ENCODE measurements at regions not wholly inside any gene's neighbourhood (a gene's known extent, or its start where the extent isn't known, plus 50 kb on each side); places are given as distances from the start of the nearest gene placed in this dataset.

DNA sequence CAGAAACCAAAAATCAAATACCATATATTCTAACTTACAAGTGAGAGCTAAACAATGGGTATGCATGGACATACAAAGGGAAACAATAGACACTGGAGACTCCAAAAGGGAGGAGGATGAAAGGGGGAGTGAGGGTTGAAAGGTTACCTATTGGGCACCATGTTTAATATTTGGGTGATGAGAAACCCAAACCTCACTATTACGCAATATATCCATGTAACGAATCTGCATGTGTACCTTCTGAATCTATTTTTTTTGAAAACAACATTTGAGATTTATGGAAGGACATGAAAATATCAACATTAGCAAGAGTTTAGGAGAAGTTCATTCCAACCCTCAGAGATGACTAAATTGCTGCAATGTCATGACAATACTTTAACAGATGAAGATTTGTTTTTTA lies 586.1 kb downstream of the GBA3 start:
- no peak for DNase-seq (ENCODE audit: low read depth in 4 of 4, low spot score in 3 of 4)

GRCh38 chr4:23276076-23276475 lies 583.3 kb downstream of the GBA3 start:
- DNase-seq (ENCODE audit: low read depth in 4 of 4, low spot score in 3 of 4) = no peak

DNA sequence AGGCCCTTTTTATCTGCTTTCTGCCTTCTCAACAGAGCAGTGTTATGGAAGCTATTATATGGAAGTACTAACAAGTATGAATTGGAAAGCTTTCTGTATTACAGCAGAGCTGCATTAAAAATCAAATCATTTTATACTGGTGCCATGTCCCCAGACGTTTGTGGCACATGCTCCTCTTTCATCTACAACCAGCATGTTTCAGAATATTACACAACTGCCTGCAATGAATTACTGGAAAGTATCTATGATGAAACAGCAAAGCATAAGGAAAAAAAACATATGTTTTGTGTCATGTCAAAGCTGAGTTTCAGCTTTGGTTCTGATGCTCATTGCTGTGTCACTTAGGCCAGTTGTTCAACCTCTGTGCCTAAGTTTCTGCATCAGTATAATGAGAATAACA lies 576.8 kb downstream of the GBA3 start:
- no peak for DNase-seq (ENCODE audit: low read depth in 4 of 4, low spot score in 3 of 4)

GRCh38 chr4:23268072-23268771 lies 575.5 kb downstream of the GBA3 start:
- DNase-seq (ENCODE audit: low read depth in 4 of 4, low spot score in 3 of 4) = no peak

GRCh38 chr4:23266401-23266800 lies 573.7 kb downstream of the GBA3 start:
- DNase-seq (ENCODE audit: low read depth in 4 of 4, low spot score in 3 of 4) = no peak

DNA sequence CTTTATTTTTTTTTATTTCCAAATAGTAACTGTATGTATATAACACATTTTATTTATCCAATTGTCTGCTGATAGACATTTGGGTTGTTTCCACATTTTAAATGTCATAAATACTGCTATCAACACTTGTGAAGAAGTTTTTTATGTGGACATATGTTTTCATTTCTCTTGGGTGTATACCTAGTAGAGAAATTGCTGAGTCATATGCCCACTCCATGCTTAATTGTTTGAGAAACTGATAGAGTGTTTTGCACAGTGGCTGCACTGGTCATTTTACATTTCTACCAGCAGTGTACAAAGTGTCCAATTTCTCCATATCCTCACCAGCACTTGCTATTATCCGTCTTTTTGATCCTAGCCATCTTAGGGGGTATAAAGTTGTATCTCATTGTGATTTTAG lies 567.8 kb downstream of the GBA3 start:
- no peak for DNase-seq (ENCODE audit: low read depth in 4 of 4, low spot score in 3 of 4)

- no peak for DNase-seq (ENCODE audit: low read depth in 4 of 4, low spot score in 3 of 4)
These were observed 552.6 kb downstream of the GBA3 start for GRCh38 chr4:23245203-23245832.

DNA sequence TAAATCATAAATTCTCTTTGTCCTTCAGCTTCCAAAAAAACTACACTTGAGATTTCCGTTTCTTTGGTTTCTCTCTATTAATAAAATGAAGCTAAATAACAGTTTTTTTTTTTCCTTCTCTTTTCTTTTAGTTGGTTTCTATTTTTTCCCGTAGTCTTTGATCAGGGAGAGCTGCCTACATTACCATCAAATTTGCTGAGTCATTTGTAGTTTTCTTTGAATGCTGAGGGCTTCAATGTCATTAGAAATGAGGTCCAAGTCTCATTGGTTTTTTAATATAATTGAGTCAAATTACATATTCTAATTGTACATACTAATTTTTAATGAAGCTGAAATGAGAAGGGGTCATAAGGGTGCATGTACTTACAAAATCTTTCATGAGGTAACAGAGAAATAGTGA lies 550.2 kb downstream of the GBA3 start:
- no peak for DNase-seq (ENCODE audit: low read depth in 4 of 4, low spot score in 3 of 4)

DNA sequence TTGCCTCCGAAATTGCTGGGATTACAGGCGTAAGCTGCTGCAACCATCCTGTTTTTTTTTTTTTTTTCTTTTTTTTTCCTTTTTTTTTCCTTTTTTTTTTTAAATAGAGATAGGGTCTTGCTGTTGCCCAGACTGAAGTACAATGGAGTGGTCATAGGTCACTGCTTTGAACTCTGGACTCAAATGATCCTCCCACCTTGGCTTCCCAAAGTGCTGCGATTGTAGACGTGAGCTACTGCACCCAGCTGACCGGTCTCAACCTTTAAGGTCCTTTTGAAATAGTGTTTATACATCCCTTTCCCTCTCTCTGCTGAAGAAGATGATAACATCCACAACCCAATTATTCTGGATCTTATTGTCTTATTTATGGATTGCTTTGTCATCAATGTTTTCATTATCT lies 548.7 kb downstream of the GBA3 start:
- DNase-seq (ENCODE audit: low read depth in 4 of 4, low spot score in 3 of 4) = no peak

DNA sequence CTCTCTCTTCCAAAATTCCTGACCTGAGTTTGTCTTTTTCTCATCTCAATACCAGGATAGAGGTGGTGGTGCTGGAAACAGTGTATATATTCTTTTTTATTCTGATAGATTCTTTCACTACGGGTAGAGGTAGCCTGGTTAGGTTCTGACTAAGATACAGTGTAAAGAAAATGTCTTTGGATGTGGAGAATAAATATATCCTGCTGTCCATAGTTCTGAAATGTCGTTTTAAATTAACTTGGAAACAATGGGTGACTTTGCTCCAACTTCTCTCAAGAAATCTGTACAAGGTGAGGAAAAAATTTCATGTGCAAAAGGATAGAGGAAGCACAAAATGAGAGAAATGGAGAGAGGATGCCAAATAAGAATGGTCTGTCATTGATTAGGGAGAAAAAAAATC lies 546.1 kb downstream of the GBA3 start:
- DNase-seq (ENCODE audit: low read depth in 4 of 4, low spot score in 3 of 4) = no peak

DNA sequence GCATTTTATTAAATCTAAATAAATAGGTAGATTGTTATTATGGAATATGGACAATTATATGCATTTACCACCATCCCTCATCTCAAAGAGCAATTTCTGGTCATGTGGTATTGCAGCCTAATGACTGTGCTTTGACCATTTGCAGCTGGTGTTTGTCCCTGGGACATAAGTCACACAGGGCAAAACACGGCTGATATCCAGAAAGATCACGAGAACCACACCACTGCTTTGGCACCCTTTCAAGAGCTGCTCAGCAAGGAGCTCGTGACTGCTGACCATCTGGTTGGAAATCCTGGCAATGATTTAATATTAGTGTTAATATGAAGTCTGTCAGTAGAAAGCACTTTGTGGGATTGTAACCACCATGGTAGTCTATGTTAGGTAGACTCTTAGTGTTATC lies 545.0 kb downstream of the GBA3 start:
- no peak for DNase-seq (ENCODE audit: low read depth in 4 of 4, low spot score in 3 of 4)

DNA sequence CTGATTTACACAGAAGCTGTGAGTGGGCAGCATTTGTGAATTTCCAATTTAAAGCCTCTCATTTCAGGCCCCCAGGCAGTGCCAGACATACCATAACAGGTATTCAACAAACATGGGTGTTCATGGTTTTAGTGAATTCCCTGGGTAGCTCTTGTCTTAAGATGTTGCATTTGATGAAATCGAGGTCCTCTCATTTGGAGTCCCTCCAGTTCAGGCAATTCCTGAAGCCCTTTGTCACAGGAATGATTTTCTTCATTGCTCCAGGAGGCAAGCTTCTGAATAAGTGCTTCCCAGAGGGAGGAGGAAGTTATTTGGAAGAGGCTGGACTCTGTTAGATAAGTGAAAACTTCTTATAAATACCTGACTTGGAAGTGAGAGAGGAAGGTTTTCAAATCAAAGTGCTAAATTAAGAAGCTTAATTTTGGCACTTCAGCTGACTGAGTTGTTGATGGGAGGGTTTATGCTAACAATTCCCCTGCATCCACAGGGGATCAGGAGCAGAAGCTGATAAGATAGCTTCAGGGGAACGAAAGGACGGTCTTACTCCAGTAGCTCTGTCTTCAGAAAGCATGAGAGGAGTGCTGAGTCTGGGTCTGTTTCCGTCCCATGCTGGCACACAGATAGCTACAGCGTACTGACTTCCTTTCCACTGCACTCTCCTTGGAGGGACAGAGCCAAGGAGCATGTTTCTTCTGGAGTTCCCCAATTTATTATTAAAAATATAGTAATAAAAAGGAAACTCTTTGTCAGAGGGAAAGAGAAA lies 543.1 kb downstream of the GBA3 start:
- DNase-seq (ENCODE audit: low read depth in 4 of 4, low spot score in 3 of 4) = no peak

DNA sequence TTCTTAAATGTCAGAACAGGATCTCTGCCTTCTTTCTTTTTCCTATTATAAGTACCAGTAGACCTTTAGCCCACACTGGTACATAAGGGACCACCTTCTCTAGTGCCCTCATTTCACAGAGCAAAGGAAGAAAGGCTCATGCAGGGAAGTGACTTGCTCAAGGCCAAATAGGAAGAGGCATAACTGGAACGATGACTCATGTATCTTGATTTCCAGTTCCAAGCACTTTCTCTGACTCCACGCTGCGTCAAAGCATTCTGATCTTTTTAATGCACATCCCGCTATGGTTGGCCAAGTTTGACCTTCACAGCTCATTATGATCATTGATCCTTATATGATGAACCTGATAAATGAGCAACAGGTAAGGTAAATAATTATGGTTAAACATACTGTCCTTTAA lies 542.0 kb downstream of the GBA3 start:
- DNase-seq (ENCODE audit: low read depth in 4 of 4, low spot score in 3 of 4) = no peak

DNA sequence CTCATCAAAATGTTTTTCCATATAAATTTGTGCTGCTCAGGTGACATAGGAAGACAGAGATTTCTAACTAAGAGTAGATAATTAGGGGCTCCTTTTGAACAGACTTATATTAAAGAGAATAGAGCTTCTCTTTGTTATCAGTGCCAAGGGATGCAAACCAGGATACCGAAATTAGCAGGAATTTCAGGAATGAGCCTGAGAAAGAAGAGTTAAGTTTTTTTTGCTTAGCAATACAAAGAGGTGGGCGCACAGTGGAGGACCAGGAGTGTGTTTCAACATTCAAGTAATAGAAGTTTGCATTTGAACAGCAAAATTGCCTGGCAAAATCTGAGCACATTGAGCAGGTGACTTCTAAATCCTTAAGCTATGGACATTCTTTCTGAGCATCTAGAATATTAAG lies 541.3 kb downstream of the GBA3 start:
- no peak for DNase-seq (ENCODE audit: low read depth in 4 of 4, low spot score in 3 of 4)

- DNase-seq (ENCODE audit: low read depth in 4 of 4, low spot score in 3 of 4) = no peak
These were observed 540.9 kb downstream of the GBA3 start for GRCh38 chr4:23233596-23233995.

GRCh38 chr4:23232987-23233386 lies 540.2 kb downstream of the GBA3 start:
- DNase-seq (ENCODE audit: low read depth in 4 of 4, low spot score in 3 of 4) = no peak

GRCh38 chr4:23225564-23225963 lies 532.8 kb downstream of the GBA3 start:
- DNase-seq (ENCODE audit: low read depth in 4 of 4, low spot score in 3 of 4) = no peak

DNA sequence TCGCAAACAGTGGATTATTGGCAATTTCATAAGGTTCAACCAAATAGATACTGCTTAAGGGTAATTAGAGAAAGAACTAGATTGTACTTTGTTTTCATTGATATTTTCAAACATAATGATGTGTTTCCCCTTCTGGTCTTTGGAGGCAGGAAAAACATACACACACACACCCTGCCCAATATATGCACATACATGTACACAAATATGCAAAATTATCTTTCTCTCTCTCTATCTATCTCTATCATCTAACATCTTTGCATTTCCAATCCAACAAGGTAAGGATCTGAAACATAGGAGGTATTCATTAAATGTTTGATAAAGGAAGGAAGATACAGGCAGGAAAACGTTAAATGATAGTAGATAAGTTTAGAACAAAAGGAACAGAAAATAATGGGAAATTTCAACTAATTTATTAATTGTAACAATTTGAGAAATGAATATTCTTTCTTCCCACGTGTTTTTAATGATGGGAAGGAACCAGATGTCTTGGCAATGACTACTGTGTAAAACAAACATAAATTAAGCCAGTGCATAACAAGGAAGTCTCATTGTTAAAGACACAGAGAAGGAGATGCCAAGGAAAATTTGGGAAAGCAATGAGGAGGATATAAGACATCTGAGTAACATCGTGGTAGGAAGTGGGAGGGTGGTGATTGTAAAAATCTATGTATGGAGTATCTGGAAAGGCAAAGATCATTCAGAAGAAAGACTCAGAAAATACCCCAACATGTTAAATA lies 532.1 kb downstream of the GBA3 start:
- no peak for DNase-seq (ENCODE audit: low read depth in 4 of 4, low spot score in 3 of 4)

DNA sequence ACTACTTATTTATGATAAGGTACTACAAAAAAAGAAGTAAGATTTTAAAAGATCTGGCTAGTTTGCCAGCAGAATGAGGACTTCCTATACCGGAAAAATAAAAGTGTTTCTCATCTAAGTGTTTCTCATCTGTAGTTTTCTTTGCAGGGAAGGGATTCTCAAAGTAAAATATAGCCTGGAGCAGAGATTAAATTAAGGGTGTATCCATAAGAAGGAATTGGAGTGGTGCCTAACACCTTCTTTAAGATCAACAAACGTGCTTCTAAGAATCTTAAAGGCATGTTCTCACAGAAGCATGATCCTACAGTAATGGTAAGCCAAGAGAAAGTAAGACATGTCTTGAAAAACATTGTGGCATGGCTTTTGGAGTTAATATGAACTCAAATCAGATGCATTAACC lies 528.2 kb downstream of the GBA3 start:
- no peak for DNase-seq (ENCODE audit: low read depth in 4 of 4, low spot score in 3 of 4)

GRCh38 chr4:23219779-23220408 lies 527.2 kb downstream of the GBA3 start:
- no peak for DNase-seq (ENCODE audit: low read depth in 4 of 4, low spot score in 3 of 4)

GRCh38 chr4:23213198-23213597 lies 520.5 kb downstream of the GBA3 start:
- no peak for DNase-seq (ENCODE audit: low read depth in 4 of 4, low spot score in 3 of 4)
